ENCODE measurements at regions not wholly inside any gene's neighbourhood (a gene's known extent, or its start where the extent isn't known, plus 50 kb on each side); places are given as distances from the start of the nearest gene placed in this dataset.

- TF ChIP-seq, protein P1, sequence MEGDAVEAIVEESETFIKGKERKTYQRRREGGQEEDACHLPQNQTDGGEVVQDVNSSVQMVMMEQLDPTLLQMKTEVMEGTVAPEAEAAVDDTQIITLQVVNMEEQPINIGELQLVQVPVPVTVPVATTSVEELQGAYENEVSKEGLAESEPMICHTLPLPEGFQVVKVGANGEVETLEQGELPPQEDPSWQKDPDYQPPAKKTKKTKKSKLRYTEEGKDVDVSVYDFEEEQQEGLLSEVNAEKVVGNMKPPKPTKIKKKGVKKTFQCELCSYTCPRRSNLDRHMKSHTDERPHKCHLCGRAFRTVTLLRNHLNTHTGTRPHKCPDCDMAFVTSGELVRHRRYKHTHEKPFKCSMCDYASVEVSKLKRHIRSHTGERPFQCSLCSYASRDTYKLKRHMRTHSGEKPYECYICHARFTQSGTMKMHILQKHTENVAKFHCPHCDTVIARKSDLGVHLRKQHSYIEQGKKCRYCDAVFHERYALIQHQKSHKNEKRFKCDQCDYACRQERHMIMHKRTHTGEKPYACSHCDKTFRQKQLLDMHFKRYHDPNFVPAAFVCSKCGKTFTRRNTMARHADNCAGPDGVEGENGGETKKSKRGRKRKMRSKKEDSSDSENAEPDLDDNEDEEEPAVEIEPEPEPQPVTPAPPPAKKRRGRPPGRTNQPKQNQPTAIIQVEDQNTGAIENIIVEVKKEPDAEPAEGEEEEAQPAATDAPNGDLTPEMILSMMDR (IDR thresholded peaks at IDR 0.05; ENCODE audit: control insufficient read depth, extremely low read depth, insufficient read depth), result no peak
- H3K4me3 ChIP-seq (ENCODE audit: low read depth, low read length), result no peak overlapping the region
- no peak for DNase-seq (ENCODE audit: low read depth)
Observed at GRCh38 chr12:86550218-86551145, 294.3 kb upstream of the MGAT4C start.

GRCh38 chr12:86543716-86544115 lies 287.5 kb upstream of the MGAT4C start:
- TF ChIP-seq, protein P1 (IDR thresholded peaks at IDR 0.05; ENCODE audit: control insufficient read depth, extremely low read depth, insufficient read depth), result no peak
- no peak overlapping the region for H3K4me3 ChIP-seq (ENCODE audit: low read depth, low read length)
- DNase-seq (ENCODE audit: low read depth), result no peak

DNA sequence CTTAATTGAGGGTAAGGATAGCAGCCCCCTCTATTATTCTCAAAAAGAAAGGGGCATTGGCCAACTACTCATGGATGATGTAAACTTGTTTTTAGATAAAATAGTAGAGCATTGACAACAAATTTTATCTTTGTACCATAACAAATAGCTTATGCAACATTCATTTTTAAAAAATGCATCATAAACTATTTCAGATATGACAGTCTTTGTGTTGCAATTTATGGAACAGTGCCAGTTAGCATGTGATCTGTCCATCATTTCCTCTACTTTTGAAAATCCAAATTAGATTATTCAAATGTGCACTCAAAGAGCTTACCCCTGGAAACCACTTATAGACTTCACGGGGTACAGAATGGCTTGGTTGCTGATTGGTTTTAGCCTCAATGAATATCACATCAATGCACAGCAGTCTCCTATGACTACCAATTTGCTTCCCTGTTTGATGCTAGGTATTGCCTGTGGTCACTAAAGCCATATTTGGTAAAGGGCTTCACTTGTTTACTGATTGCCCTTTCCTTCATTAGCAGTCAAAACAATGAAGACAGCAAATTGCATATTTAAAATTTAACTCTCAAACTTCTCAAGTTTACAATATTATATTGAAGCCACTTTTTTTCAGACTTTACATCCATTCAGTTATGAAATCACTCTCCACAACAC lies 274.9 kb upstream of the MGAT4C start:
- no peak for DNase-seq (ENCODE audit: low read depth)
- TF ChIP-seq, protein P1 (IDR thresholded peaks at IDR 0.05; ENCODE audit: control insufficient read depth, extremely low read depth, insufficient read depth), result no peak
- no peak overlapping the region for H3K4me3 ChIP-seq (ENCODE audit: low read depth, low read length)

DNA sequence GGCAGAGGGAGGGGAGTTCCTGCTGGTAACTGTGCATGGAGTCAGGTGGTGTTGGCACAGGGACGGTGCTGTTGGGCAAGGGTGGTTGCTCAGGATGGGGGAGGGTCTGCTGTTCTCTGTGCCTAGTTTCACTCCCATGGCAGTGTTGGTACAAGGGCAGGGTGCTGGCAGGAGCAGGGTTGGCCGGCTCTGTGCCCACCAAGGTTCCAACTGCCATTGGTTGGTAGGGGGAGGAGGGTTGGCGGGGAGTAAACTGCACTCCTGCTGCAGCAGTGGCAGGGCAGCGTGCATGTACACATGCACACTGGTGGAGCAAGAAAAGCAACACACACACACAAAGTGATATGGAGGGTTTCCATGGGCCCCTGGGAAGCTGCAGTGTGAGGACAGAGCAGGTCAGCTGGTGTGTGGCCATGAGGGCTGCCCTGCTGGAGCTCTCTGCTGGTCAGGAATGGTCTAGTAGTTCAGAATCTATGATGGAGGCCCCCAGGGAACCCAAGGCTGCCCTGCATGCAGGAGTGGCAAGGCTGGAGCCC lies 269.9 kb upstream of the MGAT4C start:
- TF ChIP-seq, protein P1 (IDR thresholded peaks at IDR 0.05; ENCODE audit: control insufficient read depth, extremely low read depth, insufficient read depth), result no peak
- no peak for DNase-seq (ENCODE audit: low read depth)
- H3K4me3 ChIP-seq (ENCODE audit: low read depth, low read length), result no peak overlapping the region

DNA sequence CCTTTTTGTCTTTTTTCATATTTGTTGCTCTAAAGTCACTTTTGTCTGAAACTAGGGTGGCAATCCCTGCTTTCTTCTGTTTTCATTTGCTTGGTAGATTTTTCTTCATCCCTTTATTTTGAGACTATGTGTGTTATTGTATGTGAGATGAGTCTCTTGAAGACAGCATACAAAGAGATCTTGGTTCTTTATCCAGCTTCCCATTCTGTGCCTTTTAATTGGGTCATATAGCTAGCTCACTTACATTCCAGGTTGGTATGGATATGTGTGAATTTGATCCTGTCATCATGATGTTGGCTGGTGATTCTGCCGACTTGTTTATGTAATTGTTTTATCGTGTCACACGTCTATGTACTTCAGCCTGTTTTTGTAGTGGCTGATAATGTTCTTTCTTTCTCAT lies 267.7 kb upstream of the MGAT4C start:
- DNase-seq (ENCODE audit: low read depth), result no peak
- TF ChIP-seq, protein P1 (IDR thresholded peaks at IDR 0.05; ENCODE audit: control insufficient read depth, extremely low read depth, insufficient read depth), result no peak
- no peak overlapping the region for H3K4me3 ChIP-seq (ENCODE audit: low read depth, low read length)

GRCh38 chr12:86521870-86522269 lies 265.7 kb upstream of the MGAT4C start:
- H3K4me3 ChIP-seq (ENCODE audit: low read depth, low read length), result no peak overlapping the region
- TF ChIP-seq, protein P1 (IDR thresholded peaks at IDR 0.05; ENCODE audit: control insufficient read depth, extremely low read depth, insufficient read depth), result no peak
- no peak for DNase-seq (ENCODE audit: low read depth)
